Mammary epithelial cell (primary cell): ENCODE measurements at regions not wholly inside any gene's neighbourhood (a gene's known extent, or its start where the extent isn't known, plus 50 kb on each side); places are given as distances from the start of the nearest gene placed in this dataset.

Experiments
- EZH2 ChIP-seq: IDR thresholded peaks from 2 replicates; pipeline ENCODE4 v1.6.1; 2012; ENCODE audit warnings: low read length, inconsistent platforms, borderline replicate concordance
- TF ChIP-seq, protein P1 (sequence below), 2 donors: IDR thresholded peaks in 1 of 2; conservative IDR thresholded peaks in 1 of 2; 2 replicates each; pipeline ENCODE4 v1.5.1; 2011 to 2012; ENCODE audit warnings: inconsistent platforms in 2 of 2, low read length in 2 of 2, mild to moderate bottlenecking in 2 of 2, control low read depth in 1 of 2, low read depth in 1 of 2; ENCODE audit not compliant: insufficient read depth in 1 of 2; ENCODE audit errors: extremely low read depth in 1 of 2

DNA sequence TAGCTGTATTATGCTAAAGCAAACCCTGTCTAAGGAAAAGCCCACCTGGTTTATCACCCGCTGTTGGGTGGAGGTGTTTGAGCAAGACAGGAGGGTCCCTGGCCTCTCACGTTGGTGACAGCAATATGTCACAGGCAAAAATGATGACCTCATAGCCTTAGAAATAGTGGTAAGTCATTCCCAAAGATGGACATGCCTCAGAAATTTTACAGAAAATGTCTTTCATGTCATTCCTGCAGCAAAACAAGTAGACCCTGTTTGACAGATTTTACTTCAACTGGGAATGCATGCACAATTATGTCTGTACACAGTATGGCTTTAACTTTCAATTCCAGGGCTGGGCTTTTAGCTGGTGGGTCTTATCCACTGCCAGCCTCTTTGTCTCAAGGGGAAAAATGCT, 362.3 kb upstream of the C2CD4B start:
- TF ChIP-seq, protein P1, sequence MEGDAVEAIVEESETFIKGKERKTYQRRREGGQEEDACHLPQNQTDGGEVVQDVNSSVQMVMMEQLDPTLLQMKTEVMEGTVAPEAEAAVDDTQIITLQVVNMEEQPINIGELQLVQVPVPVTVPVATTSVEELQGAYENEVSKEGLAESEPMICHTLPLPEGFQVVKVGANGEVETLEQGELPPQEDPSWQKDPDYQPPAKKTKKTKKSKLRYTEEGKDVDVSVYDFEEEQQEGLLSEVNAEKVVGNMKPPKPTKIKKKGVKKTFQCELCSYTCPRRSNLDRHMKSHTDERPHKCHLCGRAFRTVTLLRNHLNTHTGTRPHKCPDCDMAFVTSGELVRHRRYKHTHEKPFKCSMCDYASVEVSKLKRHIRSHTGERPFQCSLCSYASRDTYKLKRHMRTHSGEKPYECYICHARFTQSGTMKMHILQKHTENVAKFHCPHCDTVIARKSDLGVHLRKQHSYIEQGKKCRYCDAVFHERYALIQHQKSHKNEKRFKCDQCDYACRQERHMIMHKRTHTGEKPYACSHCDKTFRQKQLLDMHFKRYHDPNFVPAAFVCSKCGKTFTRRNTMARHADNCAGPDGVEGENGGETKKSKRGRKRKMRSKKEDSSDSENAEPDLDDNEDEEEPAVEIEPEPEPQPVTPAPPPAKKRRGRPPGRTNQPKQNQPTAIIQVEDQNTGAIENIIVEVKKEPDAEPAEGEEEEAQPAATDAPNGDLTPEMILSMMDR (conservative IDR thresholded peaks at IDR 0.05 in 1 of 2, IDR thresholded peaks at IDR 0.05 in 1 of 2; ENCODE audit: extremely low read depth in 1 of 2, insufficient read depth in 1 of 2, low read depth in 1 of 2, low read length in 2 of 2) = no peak
- TF ChIP-seq EZH2 = no peak
